Erythroblast (primary cell): ENCODE measurements at regions not wholly inside any gene's neighbourhood (a gene's known extent, or its start where the extent isn't known, plus 50 kb on each side); places are given as distances from the start of the nearest gene placed in this dataset.
"Not testable (repeated sequence)": the region's sequence is repeated elsewhere in the genome, so short reads cannot be mapped to it uniquely, and the experiment has no call there.

Experiments
- DNase-seq, 2 experiments: peaks; one replicate each; lab custom pipeline; 2025; lab: John Stamatoyannopoulos, UW
- GATA1 ChIP-seq: IDR thresholded peaks from 2 replicates; pipeline ENCODE4 v1.6.1; 2011; ENCODE audit warnings: low read depth, mild to moderate bottlenecking, control low read depth, low read length, moderate library complexity
- POLR2A ChIP-seq: IDR thresholded peaks from 2 replicates; pipeline ENCODE4 v1.6.1; 2011; ENCODE audit warnings: mild to moderate bottlenecking, low read length

DNA sequence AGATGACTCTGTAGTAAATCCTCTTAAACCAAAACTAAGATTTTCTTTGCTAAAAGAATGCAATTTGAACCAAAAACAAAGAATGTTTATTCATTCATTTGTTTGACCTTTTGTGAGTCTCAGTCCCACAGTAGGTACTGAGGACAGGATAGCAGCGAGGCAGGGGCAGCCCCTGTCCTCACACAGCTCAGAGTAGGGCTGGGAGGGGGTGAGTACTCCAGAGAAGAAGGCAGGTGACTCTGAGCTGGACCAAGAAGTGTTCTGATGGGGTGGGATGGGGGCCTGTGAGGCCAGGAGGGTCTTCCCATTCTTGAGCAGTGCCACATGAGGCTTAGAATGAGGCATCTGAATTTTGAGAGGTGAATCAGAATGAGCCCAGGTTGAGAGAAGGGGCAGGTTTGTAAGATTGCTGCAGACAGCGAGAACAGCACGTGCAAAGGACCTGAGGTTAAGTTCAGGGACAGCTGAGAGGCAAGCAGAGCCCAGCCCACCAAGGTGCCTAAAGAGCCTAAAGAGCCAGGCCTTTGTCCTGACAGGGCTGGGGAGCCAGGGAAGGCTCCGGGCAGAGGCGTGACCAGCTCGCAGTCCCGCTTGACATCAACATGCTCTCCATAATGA, 56.9 kb upstream of the CHST15 start:
- no peak for DNase-seq

DNA sequence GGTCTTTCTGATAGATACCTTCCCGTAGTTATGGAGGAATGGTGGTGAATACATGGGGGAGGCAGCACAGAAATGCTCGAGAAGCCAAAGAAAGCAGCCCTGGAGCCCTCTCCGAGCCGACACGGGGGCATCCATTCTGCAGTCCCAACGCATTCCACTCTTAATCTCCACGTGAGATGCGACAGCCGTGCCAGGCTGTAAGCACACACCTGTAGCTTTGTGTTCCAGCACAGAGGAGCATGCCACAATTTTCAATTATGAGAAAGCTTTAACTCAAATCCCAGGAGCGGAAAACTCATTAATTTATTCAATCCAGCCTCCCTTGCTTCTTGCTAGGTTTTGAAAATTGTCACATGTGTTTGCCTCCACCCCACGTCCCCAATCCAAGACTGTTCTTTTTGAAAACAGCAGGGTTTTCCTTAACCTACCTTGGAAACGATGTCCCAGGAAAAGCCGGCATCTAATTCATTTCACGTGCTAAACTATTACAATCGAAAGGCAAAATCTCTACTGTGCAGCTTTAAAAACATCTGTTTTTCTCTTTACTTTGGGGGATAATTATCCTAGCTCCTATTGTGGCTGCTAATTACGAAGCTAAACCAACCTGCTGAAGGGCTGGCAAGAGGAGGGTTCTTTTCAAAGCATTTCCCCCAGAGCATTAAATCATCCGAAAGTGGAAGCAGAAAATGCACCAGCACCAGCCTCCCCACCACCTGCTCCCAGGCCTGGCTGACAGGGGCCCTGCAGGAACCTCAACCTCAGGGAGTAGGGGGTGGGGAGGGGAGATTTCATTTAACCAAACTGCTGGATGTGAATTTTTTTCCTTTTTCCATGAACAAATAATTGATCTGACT, 56.0 kb upstream of the CHST15 start:
- TF ChIP-seq POLR2A (no peak), GATA1 (no peak)
- no peak for DNase-seq

More for the DNA sequence above, 56.9 kb upstream of the CHST15 start:
- TF ChIP-seq POLR2A (no peak), GATA1 (no peak)

DNA sequence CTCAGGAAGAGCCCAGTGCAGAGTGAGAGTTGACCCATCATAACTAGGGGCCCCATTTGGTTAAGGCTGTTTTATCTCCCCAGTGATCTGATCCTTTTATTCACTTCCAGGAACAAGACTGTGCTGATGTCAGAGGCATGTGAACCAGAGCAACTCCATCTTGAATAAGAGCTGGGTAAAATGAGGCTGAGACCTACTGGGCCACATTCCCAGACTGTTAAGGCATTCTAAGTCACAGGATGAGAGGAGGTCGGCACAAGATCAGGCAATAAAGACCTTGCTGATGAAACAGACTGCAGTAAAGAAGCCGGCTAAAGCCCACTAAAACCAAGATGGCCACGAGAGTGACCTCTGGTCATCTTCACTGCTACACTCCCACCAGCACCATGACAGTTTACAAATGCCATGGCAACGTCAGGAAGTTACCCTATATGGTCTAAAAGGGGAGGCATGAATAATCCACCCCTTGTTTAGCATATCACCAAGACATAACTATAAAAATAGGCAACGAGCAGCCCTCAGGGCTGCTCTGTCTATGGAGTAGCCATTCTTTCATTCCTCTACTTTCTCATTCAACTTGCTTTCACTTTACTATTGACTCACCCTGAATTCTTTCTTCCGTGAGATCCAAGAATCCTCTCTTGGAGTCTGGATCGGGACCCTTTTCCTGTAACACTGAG, 55.3 kb upstream of the CHST15 start:
- not testable (repeated sequence) for DNase-seq

GRCh38 chr10:124146483-124146882, 53.1 kb upstream of the CHST15 start:
- TF ChIP-seq POLR2A = no peak
- no peak for TF ChIP-seq GATA1

DNA sequence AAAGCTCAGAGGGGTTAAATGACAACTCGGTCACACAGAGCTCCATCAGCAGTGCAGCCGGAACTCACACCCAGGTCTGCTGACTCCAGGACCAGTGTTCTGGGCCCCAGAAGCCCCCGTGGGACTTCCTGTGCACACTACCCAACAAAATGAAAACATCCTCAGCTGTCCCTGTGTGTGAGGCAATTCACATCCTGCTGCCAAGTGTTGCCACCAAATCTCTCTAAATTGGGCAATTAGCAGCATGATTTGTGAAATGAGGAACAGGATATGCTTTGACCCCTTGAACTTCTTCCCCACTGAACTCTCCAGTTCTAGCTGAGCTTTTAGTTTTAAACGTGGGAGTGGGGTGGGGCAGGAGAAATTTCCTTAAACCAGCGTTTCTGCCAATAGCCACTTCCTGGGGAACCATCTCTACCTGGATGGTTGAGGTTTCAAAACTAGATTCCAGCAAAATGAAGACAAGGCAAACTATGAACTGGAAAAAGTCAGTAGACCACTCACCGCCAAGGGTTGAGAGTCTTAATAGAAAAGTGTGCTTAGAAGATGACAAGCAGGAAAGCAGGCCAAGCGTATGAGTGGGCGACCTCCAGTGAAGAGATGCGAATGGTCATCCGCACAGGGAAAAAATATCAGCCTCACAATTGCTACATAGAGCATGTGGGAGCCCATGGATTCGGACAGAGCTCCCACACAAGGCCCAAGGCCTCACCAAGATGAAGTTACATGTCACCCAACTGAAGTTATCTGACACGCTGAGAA, 51.9 kb upstream of the CHST15 start:
- no peak for TF ChIP-seq POLR2A
- no peak for TF ChIP-seq GATA1
- no peak for DNase-seq

More at GRCh38 chr10:124146483-124146882, 53.1 kb upstream of the CHST15 start:
- DNase-seq = no peak

- DNase-seq = no peak
- TF ChIP-seq POLR2A (no peak), GATA1 (no peak)
Measured at GRCh38 chr10:124144536-124144935, 51.1 kb upstream of the CHST15 start.

- no peak for TF ChIP-seq POLR2A
- no peak for TF ChIP-seq GATA1
- no peak for DNase-seq
Measured at GRCh38 chr10:124143721-124144120, 50.3 kb upstream of the CHST15 start.
